C4-2B (cell line): ENCODE measurements at regions not wholly inside any gene's neighbourhood (a gene's known extent, or its start where the extent isn't known, plus 50 kb on each side); places are given as distances from the start of the nearest gene placed in this dataset.

Experiments used
- CTCF ChIP-seq: fragments of 450-650 bp; conservative IDR thresholded peaks from 2 replicates; pipeline ENCODE4 v1.5.1; 2017; ENCODE audit warnings: mild to moderate bottlenecking
- ZFX ChIP-seq: fragments of 450-650 bp; IDR thresholded peaks from 2 replicates; pipeline ENCODE4 v1.6.1; 2017

GRCh38 chr5:3432135-3432534 is 163.5 kb upstream of the IRX1 start:
- no peak for TF ChIP-seq CTCF
- no peak for TF ChIP-seq ZFX
